AG09319 (cell line): ENCODE measurements at regions not wholly inside any gene's neighbourhood (a gene's known extent, or its start where the extent isn't known, plus 50 kb on each side); places are given as distances from the start of the nearest gene placed in this dataset.

Source experiments
- DNase-seq: peaks from one replicate; pipeline ENCODE4 v3.0.0-alpha.2; 2010; ENCODE audit warnings: low read depth; ENCODE audit errors: extremely low read depth
- CTCF ChIP-seq: IDR thresholded peaks from 2 replicates; pipeline ENCODE4 v1.5.1; 2011; ENCODE audit warnings: low read depth, mild to moderate bottlenecking, inconsistent platforms, low read length, moderate library complexity

DNA sequence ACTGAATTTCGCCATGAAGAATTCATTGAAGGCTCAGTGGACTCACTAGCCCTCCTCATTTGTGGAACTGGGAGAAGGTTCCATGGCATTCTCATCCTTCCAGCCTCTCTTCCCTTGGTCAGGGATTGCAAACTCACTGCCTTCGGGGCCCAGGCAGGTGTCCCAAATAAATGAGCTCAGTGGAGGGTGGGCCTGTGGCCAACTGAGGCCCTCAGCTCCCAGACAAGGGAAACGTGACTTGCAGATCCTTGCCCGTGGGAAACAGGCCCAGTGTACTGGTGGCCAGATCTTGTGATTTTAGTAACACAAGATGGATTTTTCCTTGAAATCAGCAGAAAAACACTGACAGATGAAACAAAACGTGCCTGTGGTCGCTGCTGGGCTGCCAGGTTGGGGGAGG is 168.7 kb upstream of the CTBP2 start:
- no peak for TF ChIP-seq CTCF
- no peak for DNase-seq

GRCh38 chr10:125325326-125325725 is 165.0 kb upstream of the CTBP2 start:
- no peak for DNase-seq
- no peak for TF ChIP-seq CTCF

GRCh38 chr10:125316436-125316835 is 156.1 kb upstream of the CTBP2 start:
- no peak for TF ChIP-seq CTCF

GRCh38 chr10:125300937-125301336 is 140.6 kb upstream of the CTBP2 start:
- no peak for DNase-seq
- TF ChIP-seq CTCF = no peak

More at GRCh38 chr10:125316436-125316835, 156.1 kb upstream of the CTBP2 start:
- DNase-seq = no peak

DNA sequence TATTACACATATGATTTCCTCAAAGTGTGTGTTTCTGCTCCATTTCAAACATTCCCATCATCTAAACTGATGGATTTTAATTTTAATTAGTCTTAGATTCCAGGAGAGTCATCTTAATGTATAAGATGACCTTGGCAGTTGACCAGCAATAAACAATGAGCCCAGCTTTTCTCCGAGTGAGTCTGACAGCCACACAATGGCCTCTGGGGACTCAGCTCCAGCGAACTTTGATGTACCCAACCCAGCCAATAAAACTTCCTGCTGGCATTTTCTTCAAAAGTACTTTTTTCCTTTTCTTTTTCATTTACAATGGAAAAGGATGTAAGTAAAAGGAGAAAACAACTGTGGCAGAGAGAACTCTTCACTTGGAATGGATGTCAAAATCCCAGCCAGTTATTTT is 139.1 kb upstream of the CTBP2 start:
- TF ChIP-seq CTCF = no peak
- no peak for DNase-seq

DNA sequence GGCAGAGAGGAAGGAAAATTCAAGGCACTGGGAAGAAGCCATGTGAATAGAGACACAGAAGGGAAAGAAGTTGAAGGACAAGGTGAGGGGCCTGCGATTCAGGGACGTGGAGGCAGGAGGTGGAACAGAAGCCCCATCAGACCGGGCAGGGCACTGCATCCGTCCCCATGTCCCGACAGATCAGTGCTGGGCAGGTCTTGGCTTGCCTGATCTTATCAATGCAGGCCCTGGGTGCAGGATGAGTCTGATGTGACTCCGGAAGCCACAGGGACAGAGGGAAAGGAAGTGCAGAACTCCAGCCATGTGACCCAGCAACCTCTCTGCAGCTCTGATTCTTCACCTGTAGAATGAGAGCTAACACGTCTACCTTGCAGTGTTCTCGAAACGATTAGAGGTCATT is 136.2 kb upstream of the CTBP2 start:
- no peak for DNase-seq
- no peak for TF ChIP-seq CTCF

DNA sequence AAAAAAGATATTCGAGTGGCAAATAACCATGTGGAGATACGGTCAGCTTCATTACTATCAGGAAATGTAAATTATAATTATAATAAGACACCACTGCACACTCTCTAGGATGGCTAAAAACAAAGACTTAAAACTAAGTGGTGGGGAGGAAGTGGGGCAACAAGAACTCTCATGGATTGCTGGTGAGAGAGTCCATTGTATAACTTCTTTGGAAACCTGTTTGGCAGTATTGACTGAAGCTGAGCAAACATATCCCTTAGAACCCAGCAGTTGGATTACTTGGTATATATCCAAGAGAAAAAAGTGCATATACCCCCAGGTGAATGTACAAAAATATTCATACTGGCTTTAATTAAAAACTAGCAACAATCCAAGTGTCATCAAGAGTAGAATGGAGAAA is 133.7 kb upstream of the CTBP2 start:
- no peak for DNase-seq
- TF ChIP-seq CTCF = no peak
